Gastroesophageal sphincter (tissue), 4 donors: ENCODE measurements at regions not wholly inside any gene's neighbourhood (a gene's known extent, or its start where the extent isn't known, plus 50 kb on each side); places are given as distances from the start of the nearest gene placed in this dataset.
"Not testable (repeated sequence)": the region's sequence is repeated elsewhere in the genome, so short reads cannot be mapped to it uniquely, and the experiment has no call there.

Source experiments
- ATAC-seq: fragments of 150-250 bp; one replicate; pipeline ENCODE4 v1.9.1; 2016; ENCODE audit warnings: mild to moderate bottlenecking, moderate library complexity
- H3K27ac ChIP-seq, 4 donors: fragments of 200-600 bp; sonication (generic) in 3 of 4; 1 replicate in 3 of 4; 2 replicates in 1 of 4; pipeline ENCODE4 v1.5.1; 2016 to 2019
- H3K27me3 ChIP-seq: fragments of 200-600 bp; sonication (generic); one replicate; pipeline ENCODE4 v1.5.1; 2019
- H3K36me3 ChIP-seq, 2 donors: fragments of 200-600 bp; sonication (generic); one replicate each; pipeline ENCODE4 v1.5.1; 2019; ENCODE audit warnings: control low read depth in 1 of 2
- H3K4me1 ChIP-seq, 3 donors: fragments of 200-600 bp; sonication (generic); 1 replicate in 2 of 3; 2 replicates in 1 of 3; pipeline ENCODE4 v1.5.1; 2016 to 2019; ENCODE audit warnings: control low read depth in 2 of 3
- H3K4me3 ChIP-seq, 2 donors: fragments of 200-600 bp; sonication (generic); one replicate each; pipeline ENCODE4 v1.5.1; 2019; ENCODE audit warnings: mild to moderate bottlenecking in 1 of 2, moderate library complexity in 1 of 2
- H3K9me3 ChIP-seq, 3 donors: fragments of 200-600 bp; sonication (generic); one replicate each; pipeline ENCODE4 v1.5.1; 2017 to 2019; ENCODE audit warnings: control low read depth in 2 of 3
- EP300 ChIP-seq: sonication (generic); formaldehyde crosslinking; IDR thresholded peaks from one replicate; pipeline ENCODE4 v1.6.1; 2017; ENCODE audit warnings: antibody characterized with exemption, mild to moderate bottlenecking
- POLR2A ChIP-seq, 2 donors: fragments of 450-650 bp; IDR thresholded peaks; one replicate each; pipeline ENCODE4 v1.6.1; 2017; ENCODE audit warnings: antibody characterized with exemption in 2 of 2, mild to moderate bottlenecking in 2 of 2, moderate library complexity in 1 of 2
- POLR2AphosphoS5 ChIP-seq: sonication (generic); formaldehyde crosslinking; IDR thresholded peaks from one replicate; pipeline ENCODE4 v1.6.1; 2017; ENCODE audit warnings: antibody characterized with exemption
- WGBS, 2 donors: methylation state at CpG; one replicate each; pipeline ENCODE4 v1.1.5; 2018; ENCODE audit warnings: low coverage in 1 of 2; 5-methylcytosine and 5-hydroxymethylcytosine counted together
- TF ChIP-seq, protein P1 (sequence below), 4 experiments: fragments of 200-600 bp in 2 of 4; fragments of 450-650 bp in 2 of 4; sonication (generic) in 1 of 4; IDR thresholded peaks; one replicate each; pipeline ENCODE4 v1.5.1; 2017 to 2019; ENCODE audit warnings: antibody characterized with exemption in 4 of 4, mild to moderate bottlenecking in 2 of 4, moderate library complexity in 2 of 4

- WGBS, 2 donors: 57 to 67% methylated on average over 3 to 4 of the region's 4 CpGs
- H3K27me3 ChIP-seq: no peaks in the 10 kb centered on the region
- H3K4me3 ChIP-seq: no peak overlapping the region
- H3K27ac ChIP-seq: no peak overlapping the region
- TF ChIP-seq, protein P1, sequence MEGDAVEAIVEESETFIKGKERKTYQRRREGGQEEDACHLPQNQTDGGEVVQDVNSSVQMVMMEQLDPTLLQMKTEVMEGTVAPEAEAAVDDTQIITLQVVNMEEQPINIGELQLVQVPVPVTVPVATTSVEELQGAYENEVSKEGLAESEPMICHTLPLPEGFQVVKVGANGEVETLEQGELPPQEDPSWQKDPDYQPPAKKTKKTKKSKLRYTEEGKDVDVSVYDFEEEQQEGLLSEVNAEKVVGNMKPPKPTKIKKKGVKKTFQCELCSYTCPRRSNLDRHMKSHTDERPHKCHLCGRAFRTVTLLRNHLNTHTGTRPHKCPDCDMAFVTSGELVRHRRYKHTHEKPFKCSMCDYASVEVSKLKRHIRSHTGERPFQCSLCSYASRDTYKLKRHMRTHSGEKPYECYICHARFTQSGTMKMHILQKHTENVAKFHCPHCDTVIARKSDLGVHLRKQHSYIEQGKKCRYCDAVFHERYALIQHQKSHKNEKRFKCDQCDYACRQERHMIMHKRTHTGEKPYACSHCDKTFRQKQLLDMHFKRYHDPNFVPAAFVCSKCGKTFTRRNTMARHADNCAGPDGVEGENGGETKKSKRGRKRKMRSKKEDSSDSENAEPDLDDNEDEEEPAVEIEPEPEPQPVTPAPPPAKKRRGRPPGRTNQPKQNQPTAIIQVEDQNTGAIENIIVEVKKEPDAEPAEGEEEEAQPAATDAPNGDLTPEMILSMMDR (IDR thresholded peaks at IDR 0.05): no peak
- TF ChIP-seq POLR2AphosphoS5 (no peak), EP300 (no peak), POLR2A (IDR thresholded peaks at IDR 0.05) (no peak)
- ATAC-seq: no peak
- no peaks in the 10 kb centered on the region for H3K36me3 ChIP-seq
- no peaks in the 10 kb centered on the region for H3K9me3 ChIP-seq
- H3K4me1 ChIP-seq: peaks cover 0 to 9% (median 0%) of the 10 kb centered on the region in 3 donors
Observed at GRCh38 chr5:102666164-102666946, 88.8 kb upstream of the PAM start.

DNA sequence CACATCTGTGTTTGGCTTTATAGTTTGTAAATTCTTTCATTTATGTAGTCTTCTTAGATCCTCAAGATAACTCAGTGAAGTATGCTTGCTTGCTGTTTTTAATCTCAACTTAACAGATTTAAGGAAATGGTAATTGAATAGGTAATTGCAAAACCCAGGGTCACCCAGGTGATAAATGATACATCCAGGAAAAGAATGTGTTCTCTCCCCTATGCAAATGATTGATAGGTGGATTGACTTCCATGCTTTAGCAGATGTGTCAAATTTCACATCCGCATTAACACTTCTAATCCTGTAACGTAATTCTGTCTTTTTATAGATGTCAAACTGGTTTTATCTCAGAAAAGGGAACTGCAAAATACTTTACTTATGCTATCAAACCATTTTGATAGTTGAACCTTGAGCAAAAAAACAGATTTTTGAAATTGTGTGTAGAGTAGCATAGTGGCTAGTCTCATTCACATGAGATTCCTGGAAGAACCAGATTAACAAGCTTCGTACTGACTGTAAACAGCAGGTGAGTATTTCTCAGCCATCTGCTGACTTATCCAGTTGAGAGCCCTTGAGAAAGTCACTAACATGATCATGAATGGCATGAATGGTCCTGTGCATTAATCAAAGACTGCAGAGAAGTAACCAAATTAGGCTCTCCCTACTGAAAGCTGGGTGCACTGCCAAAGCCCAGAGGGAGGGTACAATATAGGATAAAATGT lies 86.7 kb upstream of the PAM start:
- ATAC-seq: no peak
- H3K9me3 ChIP-seq: no peaks in the 10 kb centered on the region
- no peaks in the 10 kb centered on the region for H3K36me3 ChIP-seq
- no peak overlapping the region for H3K4me3 ChIP-seq
- no peaks in the 10 kb centered on the region for H3K27me3 ChIP-seq
- no peak overlapping the region for H3K27ac ChIP-seq
- WGBS, 2 donors: 50 to 70% methylated on average over 1 to 3 of the region's 3 CpGs
- peaks cover 0 to 9% (median 0%) of the 10 kb centered on the region in 3 donors for H3K4me1 ChIP-seq
- TF ChIP-seq EP300 (no peak), POLR2A (IDR thresholded peaks at IDR 0.05) (no peak), POLR2AphosphoS5 (no peak)
- TF ChIP-seq, protein P1 (IDR thresholded peaks at IDR 0.05): no peak

DNA sequence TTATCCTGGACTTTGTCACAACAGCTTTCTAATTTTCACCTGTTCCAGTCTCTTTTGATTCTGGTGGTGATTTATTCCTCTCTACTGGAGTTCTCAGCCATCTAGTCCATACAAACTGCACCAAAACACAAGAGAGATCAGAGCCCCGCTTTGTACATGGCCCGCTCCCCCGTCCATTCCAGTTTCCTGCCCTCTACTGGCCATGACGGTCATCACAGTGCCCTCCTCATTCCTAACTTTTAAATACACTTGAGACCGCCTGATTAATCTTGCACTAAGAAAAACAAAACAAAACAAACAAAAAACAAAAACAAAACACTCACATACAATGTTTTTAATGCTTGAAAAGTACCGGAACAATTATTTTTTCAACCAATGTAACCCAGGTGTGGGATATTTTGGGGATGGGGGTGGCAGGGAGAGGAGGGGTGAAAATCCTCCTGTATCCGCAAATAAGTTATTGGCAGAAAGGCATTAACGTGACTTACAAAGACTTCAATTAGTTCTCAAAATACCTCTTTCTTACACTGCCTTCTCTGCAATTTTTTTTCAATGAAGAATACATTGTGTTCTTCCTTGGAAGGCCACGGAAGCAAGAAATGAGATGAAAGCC lies 84.8 kb upstream of the PAM start:
- Histone ChIP-seq H3K4me3 (no peak overlapping the region), H3K9me3 (no peaks in the 10 kb centered on the region), H3K36me3 (no peaks in the 10 kb centered on the region), H3K27me3 (no peaks in the 10 kb centered on the region), H3K4me1 (no peaks in the 10 kb centered on the region), H3K27ac (no peak overlapping the region)
- TF ChIP-seq EP300: no peak
- TF ChIP-seq, protein P1 (IDR thresholded peaks at IDR 0.05): peak in 2 of 4 experiments; percentile 5 to 33
- ATAC-seq: no peak
- WGBS, 2 donors: 67 to 94% methylated on average over 4 to 9 of the region's 9 CpGs

GRCh38 chr5:102671033-102671734 lies 83.9 kb upstream of the PAM start:
- 62 to 96% methylated on average over 3 of the region's 32 CpGs for WGBS, 2 donors
- not testable (repeated sequence) for H3K9me3 ChIP-seq, H3K27ac ChIP-seq, H3K36me3 ChIP-seq, H3K4me1 ChIP-seq, H3K27me3 ChIP-seq, ATAC-seq, H3K4me3 ChIP-seq

- H3K36me3 ChIP-seq: no peaks in the 10 kb centered on the region
- TF ChIP-seq, protein P1 (IDR thresholded peaks at IDR 0.05): no peak
- TF ChIP-seq POLR2A (IDR thresholded peaks at IDR 0.05) (no peak), POLR2AphosphoS5 (no peak), EP300 (no peak)
- WGBS, 2 donors: 65 to 73% methylated on average over 4 of the region's 4 CpGs
- no peak overlapping the region for H3K27ac ChIP-seq
- no peaks in the 10 kb centered on the region for H3K4me1 ChIP-seq
- ATAC-seq: no peak
- H3K9me3 ChIP-seq: no peaks in the 10 kb centered on the region
- H3K27me3 ChIP-seq: no peaks in the 10 kb centered on the region
- H3K4me3 ChIP-seq: no peak overlapping the region
Observed at GRCh38 chr5:102678267-102679058, 76.6 kb upstream of the PAM start.
